Right hindlimb (tissue), 1 donor: ENCODE measurements at regions not wholly inside any gene's neighbourhood (a gene's known extent, or its start where the extent isn't known, plus 50 kb on each side); places are given as distances from the start of the nearest gene placed in this dataset.
"Not testable (repeated sequence)": the region's sequence is repeated elsewhere in the genome, so short reads cannot be mapped to it uniquely, and the experiment has no call there.

Source experiments
- DNase-seq: peaks from one replicate; pipeline ENCODE4 v3.0.0-alpha.2; 2018

- peak; percentile 25 for DNase-seq
These were observed 129.4 kb downstream of the IBTK start for GRCh38 chr6:82118150-82118562.

- no peak for DNase-seq
These were observed 132.8 kb downstream of the IBTK start for GRCh38 chr6:82114748-82115147.

DNA sequence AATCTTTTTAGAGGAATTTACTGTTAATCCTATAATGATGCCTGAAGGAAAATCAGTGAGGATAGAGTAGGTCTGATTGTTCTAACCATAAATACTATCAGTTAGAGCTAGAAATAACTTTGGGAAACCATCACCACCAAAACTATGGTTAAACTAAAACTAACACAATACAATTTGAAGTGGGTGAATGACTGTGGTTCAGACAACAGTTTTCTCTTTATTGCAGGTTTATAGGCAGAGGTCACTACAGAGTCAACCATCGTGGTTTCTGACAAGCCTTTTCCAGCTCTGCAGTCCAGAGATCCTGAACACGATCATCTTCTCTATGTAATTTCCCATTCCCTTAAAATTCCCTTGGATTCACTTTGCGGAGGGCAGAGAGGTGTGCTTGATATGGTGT lies 134.3 kb downstream of the IBTK start:
- DNase-seq: no peak

GRCh38 chr6:82111818-82112217 lies 135.7 kb downstream of the IBTK start:
- no peak for DNase-seq

- DNase-seq: no peak
These were observed 136.4 kb downstream of the IBTK start for GRCh38 chr6:82111114-82111513.

DNA sequence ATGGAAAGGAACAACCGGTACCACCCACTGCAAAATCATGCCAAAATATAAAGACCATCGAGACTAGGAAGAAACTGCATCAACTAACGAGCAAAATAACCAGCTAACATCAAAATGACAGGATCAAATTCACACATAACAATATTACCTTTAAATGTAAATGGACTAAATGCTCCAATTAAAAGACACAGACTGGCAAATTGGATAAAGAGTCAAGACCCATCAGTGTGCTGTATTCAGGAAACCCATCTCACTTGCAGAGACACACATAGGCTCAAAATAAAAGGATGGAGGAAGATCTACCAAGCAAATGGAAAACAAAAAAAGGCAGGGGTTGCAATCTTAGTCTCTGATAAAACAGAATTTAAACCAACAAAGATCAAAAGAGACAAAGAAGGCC lies 144.4 kb downstream of the IBTK start:
- not testable (repeated sequence) for DNase-seq

GRCh38 chr6:82101374-82102114 lies 146.0 kb downstream of the IBTK start:
- DNase-seq: not testable (repeated sequence)

DNA sequence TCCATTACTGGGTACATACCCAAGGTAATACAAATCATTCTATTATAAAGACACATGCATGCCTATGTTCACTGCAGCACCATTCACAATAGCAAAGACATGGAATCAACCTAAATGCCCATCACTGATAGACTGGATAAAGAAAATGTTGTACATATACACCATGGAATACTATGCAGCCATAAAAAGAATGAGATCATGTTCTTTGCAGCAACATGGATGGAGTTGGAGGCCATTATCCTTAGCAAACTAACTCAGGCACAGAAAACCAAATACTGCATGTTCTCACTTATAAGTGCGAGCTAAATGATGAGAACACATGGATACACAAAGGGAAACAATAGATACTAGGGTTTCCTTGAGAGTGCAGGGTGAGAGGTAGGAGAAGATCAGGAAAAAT lies 146.8 kb downstream of the IBTK start:
- not testable (repeated sequence) for DNase-seq

GRCh38 chr6:82097676-82098075 lies 149.9 kb downstream of the IBTK start:
- DNase-seq: no peak

DNA sequence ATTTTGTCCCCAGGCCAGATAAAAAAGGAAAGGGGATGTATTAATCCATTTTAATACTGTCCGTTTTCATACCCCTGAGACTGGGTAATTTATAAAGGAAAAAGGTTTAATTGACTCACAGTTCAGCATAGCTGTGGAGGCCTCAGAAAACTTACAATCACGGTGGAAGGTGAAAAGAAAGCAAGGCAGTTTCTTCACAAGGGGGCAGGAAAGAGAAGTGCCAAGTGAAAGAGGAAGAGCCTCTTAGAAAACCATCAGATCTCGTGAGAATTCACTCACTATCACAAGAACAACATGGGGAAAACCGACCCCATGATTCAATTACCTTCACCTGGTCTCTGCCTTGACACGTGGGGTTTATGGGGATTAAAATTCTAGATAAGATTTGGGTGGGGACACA lies 152.5 kb downstream of the IBTK start:
- no peak for DNase-seq

DNA sequence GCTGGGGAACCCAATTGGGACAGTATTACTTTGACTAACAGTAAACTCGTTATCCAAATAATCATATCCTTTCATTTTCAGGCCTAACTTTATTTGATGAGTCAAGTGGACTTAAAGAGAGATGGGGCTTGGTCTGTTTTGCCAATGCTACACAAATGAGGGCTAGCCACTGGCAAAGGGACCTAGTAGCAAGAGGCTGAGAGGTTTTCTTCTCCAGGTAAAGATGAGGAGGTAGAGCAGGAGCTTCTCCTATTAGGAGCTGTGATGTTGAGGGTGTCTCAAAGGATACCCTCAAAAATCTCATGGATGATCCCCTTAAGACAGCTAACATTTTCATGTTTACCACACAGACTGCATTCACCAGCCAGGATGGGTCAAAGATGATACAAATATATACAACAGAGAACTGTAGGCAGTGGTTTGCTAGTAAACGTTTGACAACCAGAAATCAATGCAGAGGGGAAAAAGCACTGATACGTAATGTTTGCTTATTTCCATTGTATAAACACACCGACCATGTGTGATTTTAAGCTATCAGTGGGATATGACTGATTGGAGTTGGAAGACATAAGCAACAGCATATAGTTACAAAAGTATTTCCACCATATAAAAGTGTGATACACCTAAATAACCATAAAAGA lies 153.3 kb downstream of the IBTK start:
- no peak for DNase-seq

- DNase-seq: no peak
These were observed 158.4 kb downstream of the IBTK start for GRCh38 chr6:82088978-82089771.

- DNase-seq: no peak
These were observed 160.6 kb downstream of the IBTK start for GRCh38 chr6:82086944-82087343.

- no peak for DNase-seq
These were observed 161.8 kb downstream of the IBTK start for GRCh38 chr6:82085701-82086100.

GRCh38 chr6:82084324-82084920 lies 163.1 kb downstream of the IBTK start:
- DNase-seq: no peak

- no peak for DNase-seq
These were observed 163.9 kb downstream of the IBTK start for GRCh38 chr6:82083646-82084045.

- no peak for DNase-seq
These were observed 166.8 kb downstream of the IBTK start for GRCh38 chr6:82080767-82081166.

- DNase-seq: no peak
These were observed 169.1 kb downstream of the IBTK start for GRCh38 chr6:82078286-82078908.

DNA sequence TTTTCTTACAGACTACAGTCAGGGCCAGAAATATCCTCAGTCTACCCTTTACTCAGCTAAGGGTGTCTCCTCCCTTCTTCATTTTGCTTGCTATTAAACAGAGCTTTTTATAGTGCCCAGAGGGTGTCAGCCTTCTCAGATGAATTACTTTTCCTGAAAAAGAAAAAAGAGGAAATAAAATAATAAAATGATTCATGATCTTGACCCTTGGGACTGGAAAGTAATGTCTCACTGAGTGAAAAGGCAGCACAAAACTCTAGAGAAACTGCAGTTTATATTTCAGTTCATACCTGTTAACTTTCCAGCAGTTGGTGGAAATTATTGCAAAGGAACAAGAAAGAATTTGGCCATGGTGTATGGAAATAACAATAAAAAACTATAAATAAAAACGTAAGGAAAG lies 170.6 kb downstream of the IBTK start:
- no peak for DNase-seq

GRCh38 chr6:82074556-82074955 lies 173.0 kb downstream of the IBTK start:
- DNase-seq: no peak

- DNase-seq: no peak
These were observed 174.1 kb downstream of the IBTK start for GRCh38 chr6:82073484-82073883.

GRCh38 chr6:82072751-82073150 lies 174.8 kb downstream of the IBTK start:
- DNase-seq: peak; percentile 46

DNA sequence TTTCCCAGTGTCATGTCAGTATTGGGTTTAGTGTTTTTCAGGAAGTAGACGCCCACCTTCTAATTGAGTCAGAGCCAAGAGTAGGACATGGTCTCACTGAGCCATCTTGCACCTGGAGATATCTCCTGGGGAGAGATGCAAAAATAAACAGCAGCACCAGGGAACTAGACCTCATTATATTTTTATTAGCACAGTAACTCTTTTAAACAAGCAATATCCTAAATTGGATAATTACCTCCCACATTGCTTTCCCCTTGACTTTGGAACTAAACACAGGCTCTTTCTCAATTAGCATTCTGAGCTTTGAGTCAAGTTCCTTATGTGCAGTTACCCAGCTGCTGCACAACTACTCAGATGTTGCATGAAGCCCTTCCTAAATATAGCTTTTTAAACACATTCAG lies 175.4 kb downstream of the IBTK start:
- no peak for DNase-seq
